ACHN (cell line): ENCODE measurements at regions not wholly inside any gene's neighbourhood (a gene's known extent, or its start where the extent isn't known, plus 50 kb on each side); places are given as distances from the start of the nearest gene placed in this dataset.
"Not testable (repeated sequence)": the region's sequence is repeated elsewhere in the genome, so short reads cannot be mapped to it uniquely, and the experiment has no call there.

Experiments used
- DNase-seq: peaks from one replicate; pipeline ENCODE4 v3.0.0-alpha.2; 2015
- in situ Hi-C: cut with HindIII; loops from 2 replicates; pipeline ENCODE4 v1.10.0; 2017; ENCODE audit warnings: low sequenced_read_pairs, low pct_ligation_motif_present, low pct_unique_long_range_greater_than_20kb

GRCh38 chr13:44735806-44736205 lies 159.7 kb upstream of the TSC22D1 start:
- no peak for DNase-seq
- in situ Hi-C loops: no loop called here

GRCh38 chr13:44734201-44734707 lies 158.1 kb upstream of the TSC22D1 start:
- in situ Hi-C loops: no loop called here
- no peak for DNase-seq

GRCh38 chr13:44732503-44733098 lies 156.5 kb upstream of the TSC22D1 start:
- no peak for DNase-seq
- in situ Hi-C loops: no loop called here

- in situ Hi-C loops: no loop called here
Observed at GRCh38 chr13:44730851-44731250, 154.7 kb upstream of the TSC22D1 start.

GRCh38 chr13:44730099-44730498 lies 154.0 kb upstream of the TSC22D1 start:
- DNase-seq: no peak
- in situ Hi-C loops: no loop called here

More at GRCh38 chr13:44730851-44731250, 154.7 kb upstream of the TSC22D1 start:
- DNase-seq: no peak

GRCh38 chr13:44727591-44727990 lies 151.5 kb upstream of the TSC22D1 start:
- in situ Hi-C loops: not testable (repeated sequence)

GRCh38 chr13:44726778-44727177 lies 150.6 kb upstream of the TSC22D1 start:
- in situ Hi-C loops: no loop called here
- DNase-seq: no peak

More at GRCh38 chr13:44727591-44727990, 151.5 kb upstream of the TSC22D1 start:
- not testable (repeated sequence) for DNase-seq

- in situ Hi-C loops: no loop called here
- DNase-seq: no peak
Observed at GRCh38 chr13:44726214-44726613, 150.1 kb upstream of the TSC22D1 start.

- DNase-seq: peak; percentile 98
- in situ Hi-C loops: no loop called here
Observed at GRCh38 chr13:44719857-44720671, 143.9 kb upstream of the TSC22D1 start.

GRCh38 chr13:44718467-44718866 lies 142.3 kb upstream of the TSC22D1 start:
- DNase-seq: no peak
- in situ Hi-C loops: no loop called here

GRCh38 chr13:44715287-44716230 lies 139.4 kb upstream of the TSC22D1 start:
- DNase-seq: no peak
- in situ Hi-C loops: no loop called here

- in situ Hi-C loops: no loop called here
- DNase-seq: peak; percentile 95
Observed at GRCh38 chr13:44713788-44714469, 137.8 kb upstream of the TSC22D1 start.

GRCh38 chr13:44711706-44712105 lies 135.6 kb upstream of the TSC22D1 start:
- in situ Hi-C loops: no loop called here
- no peak for DNase-seq

- in situ Hi-C loops: no loop called here
Observed at GRCh38 chr13:44710576-44710975, 134.4 kb upstream of the TSC22D1 start.

GRCh38 chr13:44704811-44705210 lies 128.7 kb upstream of the TSC22D1 start:
- DNase-seq, in situ Hi-C loops: not testable (repeated sequence)

More at GRCh38 chr13:44710576-44710975, 134.4 kb upstream of the TSC22D1 start:
- DNase-seq: peak; percentile 70

- in situ Hi-C loops: no loop called here
- peak; percentile 58 for DNase-seq
Observed at GRCh38 chr13:44703371-44703770, 127.2 kb upstream of the TSC22D1 start.

GRCh38 chr13:44698066-44698465 lies 121.9 kb upstream of the TSC22D1 start:
- DNase-seq: no peak
- in situ Hi-C loops: no loop called here

GRCh38 chr13:44697058-44697457 lies 120.9 kb upstream of the TSC22D1 start:
- in situ Hi-C loops: no loop called here
- no peak for DNase-seq
